Endothelial cell (in vitro differentiated cells): ENCODE measurements at regions not wholly inside any gene's neighbourhood (a gene's known extent, or its start where the extent isn't known, plus 50 kb on each side); places are given as distances from the start of the nearest gene placed in this dataset.

Experiments
- DNase-seq: peaks from one replicate; pipeline ENCODE4 v3.0.0; 2021; ENCODE audit warnings: low spot score
- H3K27ac Mint-ChIP-seq: one replicate; pipeline ENCODE4 v1.8.0; 2021; ENCODE audit warnings: mixed read lengths, inconsistent platforms; ENCODE audit not compliant: unreplicated experiment
- H3K27me3 Mint-ChIP-seq: one replicate; pipeline ENCODE4 v1.8.0; 2021; ENCODE audit warnings: mild to moderate bottlenecking, moderate library complexity, mixed read lengths, inconsistent platforms; ENCODE audit not compliant: unreplicated experiment
- H3K36me3 Mint-ChIP-seq: one replicate; pipeline ENCODE4 v1.8.0; 2021; ENCODE audit warnings: mild to moderate bottlenecking, low read depth, mixed read lengths, inconsistent platforms; ENCODE audit not compliant: unreplicated experiment
- H3K4me1 Mint-ChIP-seq: one replicate; pipeline ENCODE4 v1.8.0; 2021; ENCODE audit warnings: mild to moderate bottlenecking, mixed read lengths, inconsistent platforms; ENCODE audit not compliant: unreplicated experiment
- H3K4me3 Mint-ChIP-seq: one replicate; pipeline ENCODE4 v1.8.0; 2021; ENCODE audit warnings: mild to moderate bottlenecking, mixed read lengths, inconsistent platforms; ENCODE audit not compliant: unreplicated experiment
- H3K9me3 Mint-ChIP-seq: one replicate; pipeline ENCODE4 v1.8.0; 2021; ENCODE audit warnings: mixed read lengths, inconsistent platforms; ENCODE audit not compliant: unreplicated experiment
- CTCF ChIP-seq: fragments of 200-600 bp; sonication (generic); IDR thresholded peaks from one replicate; pipeline ENCODE4 v1.5.0; 2021; ENCODE audit warnings: antibody characterized with exemption; ENCODE audit not compliant: unreplicated experiment

GRCh38 chr10:59093461-59093860 lies 83.0 kb upstream of the PHYHIPL start:
- Mint-ChIP-seq H3K27me3 (peaks cover 2% of the 10 kb centered on the region), H3K27ac (no peak overlapping the region), H3K9me3 (no peaks in the 10 kb centered on the region), H3K36me3 (no peaks in the 10 kb centered on the region), H3K4me1 (no peaks in the 10 kb centered on the region), H3K4me3 (no peak overlapping the region)
- DNase-seq, result no peak
- TF ChIP-seq CTCF, result no peak

GRCh38 chr10:59096631-59097030 lies 79.8 kb upstream of the PHYHIPL start:
- DNase-seq, result no peak
- Mint-ChIP-seq H3K4me1 (no peaks in the 10 kb centered on the region), H3K4me3 (no peak overlapping the region), H3K9me3 (no peaks in the 10 kb centered on the region), H3K27me3 (peaks cover 2% of the 10 kb centered on the region), H3K36me3 (no peaks in the 10 kb centered on the region), H3K27ac (no peak overlapping the region)
- TF ChIP-seq CTCF, result no peak

DNA sequence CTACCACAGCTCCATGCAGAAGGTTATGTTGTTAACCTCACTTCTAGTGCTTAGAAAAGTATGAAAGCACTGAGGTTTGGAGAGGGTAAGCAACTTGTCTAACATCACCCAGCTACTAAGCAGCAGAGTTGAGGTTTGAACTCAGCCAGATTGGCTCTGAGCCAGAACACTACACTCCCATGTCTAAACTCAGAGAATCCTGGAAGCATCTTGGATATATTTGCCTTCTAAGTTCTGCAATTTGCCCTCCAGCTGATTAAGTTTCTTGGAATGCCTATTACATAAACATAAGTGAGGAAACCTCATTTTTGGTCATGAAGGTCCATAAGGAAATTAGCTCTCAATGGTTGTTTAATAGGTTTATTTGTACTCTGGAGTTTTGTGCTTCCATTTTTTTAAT lies 78.1 kb upstream of the PHYHIPL start:
- Mint-ChIP-seq H3K27ac (no peak overlapping the region), H3K4me3 (no peak overlapping the region), H3K36me3 (no peaks in the 10 kb centered on the region), H3K27me3 (peaks cover 2% of the 10 kb centered on the region), H3K4me1 (no peaks in the 10 kb centered on the region), H3K9me3 (no peaks in the 10 kb centered on the region)
- no peak for TF ChIP-seq CTCF
- DNase-seq, result no peak

DNA sequence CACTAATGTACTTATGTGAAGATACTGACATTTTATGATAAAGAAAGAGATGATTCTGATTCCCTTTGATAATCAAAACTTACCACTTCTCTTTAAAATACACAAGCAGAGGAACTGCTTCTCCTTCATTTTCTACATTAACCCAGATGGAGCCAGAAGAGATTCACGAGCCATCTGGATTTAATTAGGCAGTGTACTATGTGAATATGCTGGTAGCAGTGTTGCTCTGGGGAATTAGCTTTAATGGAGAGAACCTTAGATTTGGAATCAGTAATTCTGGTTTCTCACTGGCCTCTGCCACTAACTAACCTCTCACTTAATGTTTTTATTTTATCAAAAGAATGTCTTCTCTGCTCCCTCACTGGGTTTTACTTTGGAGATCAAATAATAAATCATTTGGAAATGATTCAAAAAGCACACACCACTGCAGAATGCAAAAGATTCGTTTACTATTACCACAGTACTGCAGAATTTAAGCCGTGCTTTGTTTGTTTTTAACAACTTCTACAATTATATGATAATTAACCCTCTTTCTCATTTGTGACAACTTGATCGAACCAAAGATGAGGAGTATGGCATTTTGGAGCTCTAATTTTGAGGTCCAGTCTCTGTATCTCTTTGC lies 77.5 kb upstream of the PHYHIPL start:
- Mint-ChIP-seq H3K4me1 (no peaks in the 10 kb centered on the region), H3K36me3 (no peaks in the 10 kb centered on the region), H3K9me3 (no peaks in the 10 kb centered on the region), H3K27ac (no peak overlapping the region), H3K27me3 (peaks cover 2% of the 10 kb centered on the region), H3K4me3 (no peak overlapping the region)
- no peak for TF ChIP-seq CTCF
- DNase-seq, result no peak

DNA sequence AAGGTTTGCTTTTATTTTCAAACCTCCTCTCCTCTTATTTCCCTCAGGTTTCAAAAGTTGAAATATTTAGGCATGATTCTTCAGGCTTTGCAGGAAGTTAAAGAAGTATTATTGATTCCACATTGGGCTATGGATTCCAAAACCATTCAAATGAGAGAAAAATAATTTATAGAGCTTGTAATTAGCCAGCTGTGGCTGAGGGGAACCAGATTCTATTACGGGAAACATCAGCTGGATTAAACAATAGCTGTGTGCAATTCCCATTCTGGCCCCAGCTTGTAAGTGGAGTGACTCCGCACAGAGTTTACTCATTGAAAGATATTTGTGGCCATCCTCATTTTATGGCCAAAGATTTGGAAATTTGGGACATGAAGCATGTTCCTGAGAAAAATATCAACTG lies 77.0 kb upstream of the PHYHIPL start:
- no peak for DNase-seq
- no peak for TF ChIP-seq CTCF
- H3K27ac Mint-ChIP-seq, result no peak overlapping the region
- H3K27me3 Mint-ChIP-seq, result peaks cover 2% of the 10 kb centered on the region
- no peaks in the 10 kb centered on the region for H3K9me3 Mint-ChIP-seq
- no peaks in the 10 kb centered on the region for H3K4me1 Mint-ChIP-seq
- H3K4me3 Mint-ChIP-seq, result no peak overlapping the region
- no peaks in the 10 kb centered on the region for H3K36me3 Mint-ChIP-seq
